ENCODE measurements at regions not wholly inside any gene's neighbourhood (a gene's known extent, or its start where the extent isn't known, plus 50 kb on each side); places are given as distances from the start of the nearest gene placed in this dataset.
"Not testable (repeated sequence)": the region's sequence is repeated elsewhere in the genome, so short reads cannot be mapped to it uniquely, and the experiment has no call there.

DNA sequence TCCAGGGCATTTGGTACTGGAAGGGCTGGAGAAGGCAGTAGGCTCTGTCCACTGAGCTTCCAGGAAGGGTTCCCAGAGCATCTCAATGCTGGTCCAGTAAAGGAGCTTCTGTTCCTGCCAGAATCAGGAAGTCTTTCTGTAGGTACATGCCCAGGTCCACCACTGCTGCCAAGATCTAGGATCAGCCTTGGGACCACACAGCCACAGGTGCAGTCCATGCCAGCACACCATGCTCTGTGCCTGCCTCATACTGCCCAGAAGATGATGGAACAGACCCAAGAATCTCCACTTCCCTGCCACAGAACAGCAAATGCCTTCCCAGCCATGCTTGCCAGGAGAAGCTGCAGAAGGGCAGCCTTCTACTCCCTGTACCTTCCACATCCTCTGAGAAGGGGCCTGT is 89.3 kb downstream of the CDRT15L2 start:
- TF ChIP-seq POLR2A (IDR thresholded peaks at IDR 0.05; ENCODE audit: low read depth); POLR2AphosphoS5 (IDR thresholded peaks at IDR 0.05); EP300 (IDR thresholded peaks at IDR 0.05): not testable (repeated sequence)
- TF ChIP-seq, protein P1, sequence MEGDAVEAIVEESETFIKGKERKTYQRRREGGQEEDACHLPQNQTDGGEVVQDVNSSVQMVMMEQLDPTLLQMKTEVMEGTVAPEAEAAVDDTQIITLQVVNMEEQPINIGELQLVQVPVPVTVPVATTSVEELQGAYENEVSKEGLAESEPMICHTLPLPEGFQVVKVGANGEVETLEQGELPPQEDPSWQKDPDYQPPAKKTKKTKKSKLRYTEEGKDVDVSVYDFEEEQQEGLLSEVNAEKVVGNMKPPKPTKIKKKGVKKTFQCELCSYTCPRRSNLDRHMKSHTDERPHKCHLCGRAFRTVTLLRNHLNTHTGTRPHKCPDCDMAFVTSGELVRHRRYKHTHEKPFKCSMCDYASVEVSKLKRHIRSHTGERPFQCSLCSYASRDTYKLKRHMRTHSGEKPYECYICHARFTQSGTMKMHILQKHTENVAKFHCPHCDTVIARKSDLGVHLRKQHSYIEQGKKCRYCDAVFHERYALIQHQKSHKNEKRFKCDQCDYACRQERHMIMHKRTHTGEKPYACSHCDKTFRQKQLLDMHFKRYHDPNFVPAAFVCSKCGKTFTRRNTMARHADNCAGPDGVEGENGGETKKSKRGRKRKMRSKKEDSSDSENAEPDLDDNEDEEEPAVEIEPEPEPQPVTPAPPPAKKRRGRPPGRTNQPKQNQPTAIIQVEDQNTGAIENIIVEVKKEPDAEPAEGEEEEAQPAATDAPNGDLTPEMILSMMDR (IDR thresholded peaks at IDR 0.05): not testable (repeated sequence)

All from esophagus muscularis mucosa (tissue), 4 donors.